CD14-positive monocyte (primary cell): ENCODE measurements at regions not wholly inside any gene's neighbourhood (a gene's known extent, or its start where the extent isn't known, plus 50 kb on each side); places are given as distances from the start of the nearest gene placed in this dataset.

Source experiments
- DNase-seq, 3 donors: peaks; one replicate each; pipeline ENCODE4 v3.0.0-alpha.2; 2011 to 2022
- H2AFZ ChIP-seq: 2 replicates; pipeline ENCODE4 v1.6.0; 2012; ENCODE audit warnings: mild to moderate bottlenecking, low read depth, low read length, inconsistent platforms; ENCODE audit not compliant: insufficient read depth, poor library complexity, severe bottlenecking
- H3K27ac ChIP-seq, 2 donors: 1 replicate in 1 of 2; 2 replicates in 1 of 2; pipeline ENCODE4 v1.5.1; 2012 to 2013; ENCODE audit warnings: low read length in 2 of 2, control low read depth in 1 of 2, inconsistent platforms in 1 of 2, low read depth in 1 of 2, mild to moderate bottlenecking in 1 of 2
- H3K27me3 ChIP-seq, 2 donors: one replicate each; pipeline versions ENCODE4 v1.6.0 to v1.6.1; 2011 to 2013; ENCODE audit warnings: low read length in 2 of 2; ENCODE audit not compliant: control insufficient read depth in 2 of 2, insufficient read depth in 2 of 2
- H3K36me3 ChIP-seq, 2 donors: replicated peaks in 1 of 2; 1 replicate in 1 of 2; 2 replicates in 1 of 2; pipeline versions ENCODE4 v1.5.1 to v1.6.1; 2012 to 2013; ENCODE audit warnings: low read length in 2 of 2, control low read depth in 1 of 2, inconsistent platforms in 1 of 2, mild to moderate bottlenecking in 1 of 2; ENCODE audit not compliant: insufficient read depth in 2 of 2, control insufficient read depth in 1 of 2
- H3K4me1 ChIP-seq, 2 donors: 1 replicate in 1 of 2; 2 replicates in 1 of 2; pipeline versions ENCODE4 v1.5.1 to v1.6.1; 2012 to 2013; ENCODE audit warnings: low read length in 2 of 2, control low read depth in 1 of 2, inconsistent platforms in 1 of 2, mild to moderate bottlenecking in 1 of 2, moderate library complexity in 1 of 2; ENCODE audit not compliant: insufficient read depth in 2 of 2, control insufficient read depth in 1 of 2
- H3K4me2 ChIP-seq: replicated peaks from 2 replicates; pipeline ENCODE3; 2012; ENCODE audit warnings: low read length, moderate library complexity, mild to moderate bottlenecking; ENCODE audit not compliant: poor library complexity, severe bottlenecking; ENCODE audit errors: extremely low read depth
- H3K4me3 ChIP-seq, 3 experiments: fragments of 200-600 bp in 1 of 3; sonication (generic) in 1 of 3; replicated peaks in 1 of 3; 1 replicate in 2 of 3; 2 replicates in 1 of 3; pipeline ENCODE4 v1.5.1; 2011 to 2013; ENCODE audit warnings: low read length in 3 of 3, mild to moderate bottlenecking in 3 of 3, control low read depth in 2 of 3, low read depth in 2 of 3, inconsistent platforms in 1 of 3, moderate library complexity in 1 of 3
- H3K79me2 ChIP-seq: 2 replicates; pipeline ENCODE4 v1.6.0; 2012; ENCODE audit warnings: mild to moderate bottlenecking, control low read depth, inconsistent platforms, low read length, moderate library complexity; ENCODE audit not compliant: insufficient read depth
- H3K9ac ChIP-seq: 2 replicates; pipeline ENCODE4 v1.6.0; 2017; ENCODE audit warnings: low read length, mild to moderate bottlenecking; ENCODE audit not compliant: insufficient read depth, poor library complexity, severe bottlenecking
- H3K9me3 ChIP-seq, 2 donors: replicated peaks in 1 of 2; 1 replicate in 1 of 2; 2 replicates in 1 of 2; pipeline versions ENCODE4 v1.5.1 to v1.6.1; 2012 to 2013; ENCODE audit warnings: low read length in 2 of 2, control low read depth in 1 of 2; ENCODE audit not compliant: control insufficient read depth in 1 of 2, insufficient read depth in 1 of 2
- H4K20me1 ChIP-seq: 2 replicates; pipeline ENCODE4 v1.6.0; 2012; ENCODE audit warnings: mild to moderate bottlenecking, low read length, control low read depth, moderate library complexity; ENCODE audit not compliant: insufficient read depth
- H3K27ac Mint-ChIP-seq, 7 donors: one replicate each; pipeline ENCODE4 v1.8.0; 2020; ENCODE audit warnings: mild to moderate bottlenecking in 7 of 7, mixed read lengths in 7 of 7, moderate library complexity in 6 of 7, inconsistent platforms in 2 of 7
- H3K27me3 Mint-ChIP-seq, 3 donors: one replicate each; pipeline ENCODE4 v1.8.0; 2021 to 2022; ENCODE audit warnings: low read depth in 3 of 3, mild to moderate bottlenecking in 3 of 3, mixed read lengths in 3 of 3, moderate library complexity in 3 of 3, inconsistent platforms in 1 of 3
- H3K36me3 Mint-ChIP-seq, 2 donors: one replicate each; pipeline ENCODE4 v1.8.0; 2020; ENCODE audit warnings: mixed read lengths in 2 of 2, inconsistent platforms in 1 of 2, mild to moderate bottlenecking in 1 of 2
- H3K4me1 Mint-ChIP-seq: one replicate; pipeline ENCODE4 v1.8.0; 2020; ENCODE audit warnings: mild to moderate bottlenecking, mixed read lengths
- H3K4me3 Mint-ChIP-seq, 2 donors: one replicate each; pipeline ENCODE4 v1.8.0; 2020; ENCODE audit warnings: mild to moderate bottlenecking in 2 of 2, mixed read lengths in 2 of 2, moderate library complexity in 1 of 2
- H3K9me3 Mint-ChIP-seq, 7 donors: one replicate each; pipeline ENCODE4 v1.8.0; 2020 to 2022; ENCODE audit warnings: mixed read lengths in 7 of 7, mild to moderate bottlenecking in 6 of 7, moderate library complexity in 6 of 7, inconsistent platforms in 2 of 7
- WGBS: methylation state at CpG from one replicate; pipeline ENCODE4 v1.1.5; 2013; ENCODE audit warnings: missing lambda C conversion rate; ENCODE audit not compliant: insufficient coverage; 5-methylcytosine and 5-hydroxymethylcytosine counted together
- intact Hi-C, 2 donors: fragments of 100-400 bp; cut with micrococcal nuclease; formaldehyde crosslinking; loops; one replicate each; pipeline versions ENCODE4 v1.15.0 to v1.15.1; 2023
- TF ChIP-seq, protein P1 (sequence below): fragments of 200-600 bp; IDR thresholded peaks from one replicate; pipeline ENCODE4 v1.8.0; 2022; ENCODE audit warnings: antibody characterized with exemption, mild to moderate bottlenecking

GRCh38 chr9:26334706-26335105, 557.9 kb downstream of the CAAP1 start:
- intact Hi-C loops = no loop called here
- H3K27me3 ChIP-seq = no peaks in the 10 kb centered on the region
- no peaks in the 10 kb centered on the region for H3K27me3 Mint-ChIP-seq
- H3K9me3 Mint-ChIP-seq = no peaks in the 10 kb centered on the region
- H3K36me3 Mint-ChIP-seq = no peaks in the 10 kb centered on the region
- H3K9me3 ChIP-seq = no peaks in the 10 kb centered on the region
- no peak overlapping the region for H3K27ac ChIP-seq
- no peak overlapping the region for H3K4me3 Mint-ChIP-seq
- H3K79me2 ChIP-seq = no peaks in the 10 kb centered on the region
- H3K27ac Mint-ChIP-seq = no peak overlapping the region
- H3K4me3 ChIP-seq = no peak overlapping the region
- no peaks in the 10 kb centered on the region for H3K36me3 ChIP-seq
- no peak overlapping the region for H3K4me2 ChIP-seq
- H3K4me1 Mint-ChIP-seq = no peaks in the 10 kb centered on the region
- no peaks in the 10 kb centered on the region for H3K4me1 ChIP-seq
- no peak for DNase-seq
- H2AFZ ChIP-seq = no peak overlapping the region
- WGBS = 86% methylated on average over 1 of the region's 4 CpGs
- no peak overlapping the region for H3K9ac ChIP-seq
- TF ChIP-seq, protein P1, sequence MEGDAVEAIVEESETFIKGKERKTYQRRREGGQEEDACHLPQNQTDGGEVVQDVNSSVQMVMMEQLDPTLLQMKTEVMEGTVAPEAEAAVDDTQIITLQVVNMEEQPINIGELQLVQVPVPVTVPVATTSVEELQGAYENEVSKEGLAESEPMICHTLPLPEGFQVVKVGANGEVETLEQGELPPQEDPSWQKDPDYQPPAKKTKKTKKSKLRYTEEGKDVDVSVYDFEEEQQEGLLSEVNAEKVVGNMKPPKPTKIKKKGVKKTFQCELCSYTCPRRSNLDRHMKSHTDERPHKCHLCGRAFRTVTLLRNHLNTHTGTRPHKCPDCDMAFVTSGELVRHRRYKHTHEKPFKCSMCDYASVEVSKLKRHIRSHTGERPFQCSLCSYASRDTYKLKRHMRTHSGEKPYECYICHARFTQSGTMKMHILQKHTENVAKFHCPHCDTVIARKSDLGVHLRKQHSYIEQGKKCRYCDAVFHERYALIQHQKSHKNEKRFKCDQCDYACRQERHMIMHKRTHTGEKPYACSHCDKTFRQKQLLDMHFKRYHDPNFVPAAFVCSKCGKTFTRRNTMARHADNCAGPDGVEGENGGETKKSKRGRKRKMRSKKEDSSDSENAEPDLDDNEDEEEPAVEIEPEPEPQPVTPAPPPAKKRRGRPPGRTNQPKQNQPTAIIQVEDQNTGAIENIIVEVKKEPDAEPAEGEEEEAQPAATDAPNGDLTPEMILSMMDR = no peak
- H4K20me1 ChIP-seq = no peaks in the 10 kb centered on the region

- Mint-ChIP-seq H3K27me3 (no peaks in the 10 kb centered on the region), H3K9me3 (no peaks in the 10 kb centered on the region), H3K27ac (no peak overlapping the region), H3K4me3 (no peak overlapping the region), H3K4me1 (no peaks in the 10 kb centered on the region), H3K36me3 (no peaks in the 10 kb centered on the region)
- 100% methylated on average over 2 of the region's 3 CpGs for WGBS
- no peaks in the 10 kb centered on the region for H3K9me3 ChIP-seq
- no peak overlapping the region for H3K4me3 ChIP-seq
- H3K27me3 ChIP-seq = no peaks in the 10 kb centered on the region
- no peak overlapping the region for H3K27ac ChIP-seq
- TF ChIP-seq, protein P1 = no peak
- H3K4me2 ChIP-seq = no peak overlapping the region
- no peaks in the 10 kb centered on the region for H4K20me1 ChIP-seq
- H2AFZ ChIP-seq = no peak overlapping the region
- intact Hi-C loops = no loop called here
- no peaks in the 10 kb centered on the region for H3K36me3 ChIP-seq
- H3K4me1 ChIP-seq = no peaks in the 10 kb centered on the region
- DNase-seq = no peak
- no peaks in the 10 kb centered on the region for H3K79me2 ChIP-seq
- no peak overlapping the region for H3K9ac ChIP-seq
These were observed 561.4 kb downstream of the CAAP1 start for GRCh38 chr9:26331223-26331622.
